SU-DHL-6 (cell line): ENCODE measurements at regions not wholly inside any gene's neighbourhood (a gene's known extent, or its start where the extent isn't known, plus 50 kb on each side); places are given as distances from the start of the nearest gene placed in this dataset.

Experiments used
- EZH2phosphoT487 ChIP-seq: fragments of 200-600 bp; sonication (generic), shearing (Covaris generic); conservative IDR thresholded peaks from 2 replicates; pipeline ENCODE4 v1.6.1; 2018; ENCODE audit warnings: mild to moderate bottlenecking, antibody characterized with exemption, low read length, moderate library complexity, mixed read lengths
- TF ChIP-seq, protein P1 (sequence below): fragments of 200-600 bp; sonication (generic); IDR thresholded peaks from one replicate; pipeline ENCODE4 v1.5.1; 2017; ENCODE audit warnings: antibody characterized with exemption, mild to moderate bottlenecking, low read length, moderate library complexity; ENCODE audit not compliant: insufficient read depth, poor library complexity, severe bottlenecking

DNA sequence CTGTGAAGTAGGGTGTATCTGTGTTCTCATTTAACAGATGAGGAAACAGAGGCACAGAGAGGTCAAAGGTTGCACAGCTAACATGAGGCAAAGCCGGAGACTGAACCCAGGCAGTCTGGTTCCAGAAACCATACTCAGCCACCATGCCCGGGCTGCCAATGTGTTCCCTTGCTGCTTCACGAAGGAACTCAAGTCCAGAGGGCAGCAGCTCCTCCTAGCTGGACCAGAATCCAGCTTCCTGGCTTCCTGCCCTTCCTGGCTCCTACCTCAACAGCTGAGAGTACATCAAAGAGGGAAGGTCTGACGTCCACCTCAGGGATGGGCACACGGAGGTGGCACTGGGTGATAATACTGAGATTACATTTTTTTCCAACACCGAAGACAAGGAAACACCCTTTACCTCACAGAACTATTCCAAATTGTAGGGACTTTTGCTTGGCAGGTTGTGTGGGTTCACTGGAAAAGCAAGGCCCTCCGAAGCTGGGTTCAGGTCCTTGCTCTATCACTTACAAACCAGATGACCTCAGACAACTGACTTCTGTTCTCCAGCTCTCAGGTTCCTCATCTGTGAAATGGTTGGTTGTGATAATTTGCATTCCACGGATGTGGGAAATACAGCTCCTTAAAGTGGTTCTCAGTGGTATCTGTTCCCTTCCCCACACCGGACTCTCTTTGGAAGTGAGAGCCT, 154.1 kb upstream of the ZMIZ1 start:
- TF ChIP-seq, protein P1, sequence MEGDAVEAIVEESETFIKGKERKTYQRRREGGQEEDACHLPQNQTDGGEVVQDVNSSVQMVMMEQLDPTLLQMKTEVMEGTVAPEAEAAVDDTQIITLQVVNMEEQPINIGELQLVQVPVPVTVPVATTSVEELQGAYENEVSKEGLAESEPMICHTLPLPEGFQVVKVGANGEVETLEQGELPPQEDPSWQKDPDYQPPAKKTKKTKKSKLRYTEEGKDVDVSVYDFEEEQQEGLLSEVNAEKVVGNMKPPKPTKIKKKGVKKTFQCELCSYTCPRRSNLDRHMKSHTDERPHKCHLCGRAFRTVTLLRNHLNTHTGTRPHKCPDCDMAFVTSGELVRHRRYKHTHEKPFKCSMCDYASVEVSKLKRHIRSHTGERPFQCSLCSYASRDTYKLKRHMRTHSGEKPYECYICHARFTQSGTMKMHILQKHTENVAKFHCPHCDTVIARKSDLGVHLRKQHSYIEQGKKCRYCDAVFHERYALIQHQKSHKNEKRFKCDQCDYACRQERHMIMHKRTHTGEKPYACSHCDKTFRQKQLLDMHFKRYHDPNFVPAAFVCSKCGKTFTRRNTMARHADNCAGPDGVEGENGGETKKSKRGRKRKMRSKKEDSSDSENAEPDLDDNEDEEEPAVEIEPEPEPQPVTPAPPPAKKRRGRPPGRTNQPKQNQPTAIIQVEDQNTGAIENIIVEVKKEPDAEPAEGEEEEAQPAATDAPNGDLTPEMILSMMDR, result no peak
- TF ChIP-seq EZH2phosphoT487, result no peak
